ENCODE measurements at regions not wholly inside any gene's neighbourhood (a gene's known extent, or its start where the extent isn't known, plus 50 kb on each side); places are given as distances from the start of the nearest gene placed in this dataset.
"Not testable (repeated sequence)": the region's sequence is repeated elsewhere in the genome, so short reads cannot be mapped to it uniquely, and the experiment has no call there.

- DNase-seq, result no peak
Measured at GRCh38 chr6:51472745-51473487, 614.5 kb downstream of the PKHD1 start.

DNA sequence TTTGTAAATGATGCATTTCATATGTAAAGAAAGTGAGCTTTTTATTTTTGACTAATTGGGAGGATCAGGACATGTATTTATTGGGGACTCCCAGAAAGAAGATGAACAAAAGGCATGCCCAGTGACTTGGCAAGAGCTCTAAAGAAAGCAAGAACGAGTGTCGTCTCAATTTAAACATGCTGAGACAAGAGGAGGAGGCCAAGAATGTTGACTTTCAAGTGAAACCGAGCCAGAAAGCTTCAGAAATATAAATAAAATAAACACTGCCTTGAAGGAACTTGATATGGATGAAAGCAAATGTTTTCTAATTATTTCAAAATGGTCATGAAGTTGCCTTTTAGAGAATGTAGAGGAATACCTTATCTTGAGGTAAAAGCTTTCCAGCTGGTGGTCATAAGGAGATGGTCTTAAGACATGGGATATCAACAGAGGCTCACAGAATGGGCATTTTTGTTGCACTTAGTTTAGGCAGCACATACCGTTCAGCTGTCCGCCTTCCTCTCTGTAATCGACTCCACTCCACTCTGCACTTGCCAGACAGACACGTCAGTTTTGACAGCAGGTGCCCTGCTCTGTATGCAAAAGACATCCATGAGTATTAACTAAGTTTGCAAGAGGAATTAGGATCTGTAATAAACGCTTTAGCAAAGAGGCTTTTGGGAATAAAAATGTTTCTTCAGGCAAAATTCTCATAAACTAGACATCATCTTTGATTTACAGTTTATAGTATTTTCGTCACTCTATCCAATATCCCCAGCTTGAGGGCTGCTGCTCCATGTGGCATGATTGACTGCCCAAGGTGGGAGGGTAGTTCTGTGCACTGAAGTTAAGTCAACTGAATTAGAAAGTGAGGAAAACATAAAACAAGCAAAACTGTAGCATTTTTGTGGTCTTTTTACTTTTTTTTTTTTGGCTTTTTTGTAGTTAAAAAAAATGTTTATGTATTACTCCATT is 613.1 kb downstream of the PKHD1 start:
- DNase-seq, result no peak

DNA sequence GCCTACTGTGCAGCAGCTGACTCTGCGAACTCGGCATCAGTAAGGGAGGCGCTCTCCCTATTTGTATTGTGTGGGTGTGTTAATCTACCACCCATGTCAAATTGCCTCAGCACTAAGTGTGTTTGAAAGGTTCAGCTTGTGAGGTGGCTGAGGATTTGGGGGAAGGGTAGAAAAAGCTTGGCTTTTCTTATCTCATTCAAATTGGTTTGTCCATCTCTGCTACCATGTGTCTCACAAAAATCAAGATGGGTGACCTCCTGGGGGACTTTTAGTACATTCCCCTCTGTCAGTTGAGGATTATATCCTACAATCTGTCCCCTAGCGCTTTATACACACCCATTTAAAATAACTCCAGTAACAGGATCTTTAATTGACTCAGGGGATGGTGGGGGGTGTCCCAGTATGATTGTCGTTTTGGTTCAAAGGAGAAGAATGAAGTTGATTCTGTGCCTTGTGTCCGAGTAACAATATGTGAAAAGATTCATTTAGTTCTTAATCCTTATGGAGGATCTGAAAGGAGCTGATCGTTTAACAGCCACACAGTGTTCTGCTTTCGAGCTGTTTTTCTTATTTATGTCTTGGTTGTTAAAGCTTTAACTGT is 609.6 kb downstream of the PKHD1 start:
- DNase-seq, result no peak

DNA sequence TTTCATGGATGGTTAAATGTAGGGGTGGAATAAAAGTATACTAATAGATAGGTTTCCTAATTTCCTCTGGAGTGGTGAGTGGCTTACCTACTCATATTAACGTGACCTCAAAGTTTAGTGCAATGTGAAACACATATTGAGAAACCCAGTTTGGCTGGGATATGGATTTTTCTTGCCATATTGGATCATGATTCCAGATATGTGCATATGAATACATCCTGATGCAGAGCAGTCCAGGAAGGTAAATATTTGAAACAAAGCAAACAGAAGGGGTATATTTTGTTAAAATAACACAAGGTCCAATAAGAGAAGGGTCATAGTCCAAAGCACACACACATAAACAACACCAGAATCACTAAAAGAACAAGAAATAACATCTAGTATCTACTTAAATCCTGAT is 608.1 kb downstream of the PKHD1 start:
- DNase-seq, result no peak

GRCh38 chr6:51480040-51480439 is 607.4 kb downstream of the PKHD1 start:
- no peak for DNase-seq

DNA sequence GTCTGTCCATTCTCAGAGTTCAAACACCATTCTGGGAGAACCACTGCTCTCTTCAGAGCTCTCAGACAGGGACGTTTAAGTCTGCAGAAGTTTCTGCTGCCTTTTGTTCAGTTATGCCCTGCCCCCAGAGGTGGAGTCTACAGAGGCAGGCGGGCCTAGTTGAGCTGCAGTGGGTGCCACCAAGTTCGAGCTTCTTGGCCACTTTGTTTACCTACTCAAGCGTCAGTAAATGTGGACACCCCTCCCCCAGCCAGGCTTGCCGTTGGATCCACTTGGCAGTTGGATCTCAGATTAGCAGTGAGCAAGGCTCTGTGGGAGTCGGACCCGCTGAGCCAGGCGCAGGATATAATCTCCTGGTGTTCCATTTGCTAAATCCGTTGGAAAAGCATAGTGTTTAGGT is 601.5 kb downstream of the PKHD1 start:
- not testable (repeated sequence) for DNase-seq

DNA sequence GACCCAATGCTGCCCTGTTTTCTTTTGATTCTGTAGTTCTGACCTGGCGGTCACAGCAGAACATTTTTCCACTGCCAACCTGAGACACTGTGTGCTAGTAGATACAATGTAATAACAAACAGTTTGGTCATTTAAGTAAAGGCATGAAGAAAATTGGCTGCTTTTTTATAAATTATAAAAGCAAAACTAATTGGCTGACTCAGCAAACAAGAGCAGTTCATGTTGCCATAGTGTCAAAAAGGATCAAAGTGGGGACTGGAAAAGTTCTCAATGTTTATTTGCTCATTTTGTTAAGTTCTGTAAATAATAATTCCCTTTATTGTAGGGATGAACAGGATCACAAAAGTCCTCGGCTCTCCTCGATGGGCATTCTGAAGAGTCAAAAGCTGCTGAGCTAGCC is 599.5 kb downstream of the PKHD1 start:
- DNase-seq, result no peak

GRCh38 chr6:51489133-51489532 is 598.3 kb downstream of the PKHD1 start:
- no peak for DNase-seq

DNA sequence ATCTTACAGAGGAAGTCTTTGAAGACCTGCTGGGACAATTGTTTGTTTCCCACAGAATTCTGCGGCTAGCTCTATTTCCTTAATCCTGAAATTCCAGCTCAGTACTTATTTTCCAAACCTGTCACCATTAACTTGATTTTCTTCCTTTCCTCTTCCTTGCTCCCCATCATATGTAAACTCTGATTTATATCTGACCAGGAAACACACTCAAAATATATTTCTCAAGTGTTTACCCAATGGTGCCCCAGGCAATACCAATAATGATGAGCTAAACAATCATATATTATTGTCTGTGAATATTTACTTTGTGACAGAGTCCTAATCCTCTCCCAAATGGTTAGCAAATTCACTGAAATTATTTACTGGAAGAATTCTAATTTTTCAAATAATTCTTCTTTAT is 597.3 kb downstream of the PKHD1 start:
- DNase-seq, result no peak

DNA sequence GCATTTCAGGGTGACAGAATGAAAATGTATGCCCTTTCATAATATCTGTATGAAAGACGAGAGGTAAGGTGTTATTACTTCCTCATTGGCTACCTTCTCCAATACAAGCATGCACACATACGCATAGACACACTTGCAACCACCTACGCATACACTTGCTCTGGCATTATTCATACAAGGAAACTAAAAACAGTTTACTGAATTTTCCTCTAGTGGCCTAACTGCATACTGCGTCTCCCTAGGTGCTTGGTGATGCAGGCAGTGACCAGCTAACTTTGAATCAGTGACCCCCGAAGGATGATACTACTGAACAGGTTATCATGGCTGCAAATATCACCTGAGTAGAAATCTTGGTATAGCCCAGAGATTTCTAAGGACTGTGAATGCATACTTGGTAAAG is 593.1 kb downstream of the PKHD1 start:
- no peak for DNase-seq

DNA sequence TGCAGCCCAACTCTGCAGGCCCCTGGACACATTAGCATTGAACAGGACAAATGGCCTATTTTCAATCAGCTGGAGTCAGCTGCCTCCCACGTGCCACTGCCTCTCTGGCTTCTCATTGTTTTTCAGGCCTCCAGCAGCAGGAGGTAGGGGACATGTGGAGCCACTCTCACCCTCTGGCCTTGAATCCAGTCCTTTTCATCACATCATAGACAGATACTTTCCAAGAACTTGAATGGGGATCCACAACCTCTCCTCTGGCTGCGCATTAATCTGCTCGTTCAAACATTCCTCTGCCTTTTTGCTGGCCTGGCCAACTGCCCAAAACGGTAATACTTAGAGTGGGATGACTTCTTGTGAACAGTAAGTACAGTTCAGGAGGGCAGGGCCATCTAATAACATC is 592.3 kb downstream of the PKHD1 start:
- peak in 48 of 51 donors; percentile 3 to 76 (median 36) for DNase-seq

- DNase-seq, result no peak
Measured at GRCh38 chr6:51495610-51496396, 591.6 kb downstream of the PKHD1 start.

DNA sequence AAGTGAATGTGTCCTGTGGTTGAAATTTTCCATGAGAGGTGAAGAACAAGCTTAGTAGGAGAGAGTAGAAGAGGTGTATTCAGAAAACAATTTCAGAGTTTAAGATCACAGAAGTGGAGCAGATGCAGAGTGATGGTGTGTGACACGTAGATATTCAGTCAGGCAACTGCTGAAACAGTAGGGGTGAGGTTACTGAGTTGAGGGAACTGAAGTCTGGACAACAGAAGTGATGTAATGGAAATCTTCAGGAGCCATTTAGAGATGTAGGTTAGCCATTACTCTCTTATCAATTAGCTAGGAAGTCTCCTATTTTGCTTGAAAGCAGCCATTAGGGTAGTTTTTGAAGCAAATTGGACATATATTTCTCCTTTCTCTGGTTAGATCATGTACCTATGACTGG is 584.4 kb downstream of the PKHD1 start:
- DNase-seq, result no peak

- DNase-seq, result no peak
Measured at GRCh38 chr6:51505434-51505833, 582.0 kb downstream of the PKHD1 start.

DNA sequence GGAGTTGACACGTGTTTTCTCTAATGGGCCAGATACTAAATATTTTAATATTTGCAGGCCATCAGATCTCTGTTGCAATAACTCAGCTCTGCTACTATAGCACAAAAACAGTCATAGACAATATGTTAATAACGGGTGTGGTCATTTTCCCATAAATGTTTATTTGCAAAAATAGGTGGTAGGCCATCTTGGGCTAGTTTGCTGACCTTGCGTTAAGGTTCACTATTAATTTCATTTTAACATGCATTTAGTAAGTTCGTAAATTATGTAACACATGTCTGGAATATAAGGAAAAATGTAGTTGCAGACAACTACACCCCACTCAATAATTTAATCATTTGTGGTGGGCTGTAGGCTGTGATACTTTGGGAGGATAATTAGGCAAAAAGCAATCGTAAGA is 577.8 kb downstream of the PKHD1 start:
- no peak for DNase-seq

DNA sequence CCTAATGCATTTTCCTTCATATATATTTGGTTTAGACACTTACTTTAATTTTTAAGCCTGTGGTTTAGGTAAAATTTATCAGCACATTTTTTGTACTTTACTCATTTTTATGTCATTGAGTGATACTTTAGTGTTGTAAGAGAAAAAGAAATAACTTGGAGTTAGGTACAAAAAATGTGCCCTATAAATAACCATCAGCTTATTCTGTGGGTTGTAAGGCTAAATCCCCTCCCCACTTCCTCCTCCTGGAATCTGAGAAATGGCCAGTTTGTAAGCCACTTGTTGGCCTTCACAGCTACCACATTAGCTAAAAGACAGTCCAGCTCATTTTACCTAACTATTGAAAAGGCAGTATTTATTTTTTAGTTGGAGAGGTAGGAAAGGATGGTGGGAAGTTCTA is 576.3 kb downstream of the PKHD1 start:
- DNase-seq, result no peak

GRCh38 chr6:51513891-51514747 is 573.3 kb downstream of the PKHD1 start:
- DNase-seq, result no peak

DNA sequence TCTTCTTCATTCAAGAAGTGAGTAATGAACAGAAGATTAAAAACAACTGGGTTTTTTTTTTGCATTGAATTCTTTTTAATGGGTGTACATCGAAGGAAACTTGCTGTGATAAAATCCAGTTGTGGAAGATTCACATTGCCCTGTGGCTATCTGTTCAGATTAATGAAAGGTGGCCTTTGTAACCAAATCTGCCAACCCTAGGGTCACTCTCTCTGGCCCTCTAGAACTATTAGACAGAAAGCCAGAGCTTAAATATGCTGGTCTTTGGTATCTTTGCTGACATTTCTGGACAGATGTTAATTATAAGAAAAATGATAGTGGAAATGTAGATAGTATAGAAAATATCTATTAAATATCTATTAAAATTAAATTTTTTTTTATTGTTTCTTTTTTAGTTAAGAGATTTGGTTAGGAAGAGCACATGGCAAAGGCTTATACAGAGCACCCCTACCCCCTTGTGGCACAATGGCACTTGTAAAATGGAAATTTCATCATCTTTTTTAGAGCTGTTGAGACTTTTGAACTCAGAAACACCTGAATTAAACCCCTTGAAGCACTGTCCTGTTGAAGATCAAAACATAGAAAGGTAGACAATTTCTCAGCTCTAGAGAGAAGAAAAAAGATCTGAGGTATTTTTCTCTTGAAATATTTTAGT is 572.5 kb downstream of the PKHD1 start:
- DNase-seq, result no peak

- no peak for DNase-seq
Measured at GRCh38 chr6:51526049-51526448, 561.4 kb downstream of the PKHD1 start.

GRCh38 chr6:51526922-51527321 is 560.5 kb downstream of the PKHD1 start:
- DNase-seq, result no peak
